ENCODE measurements at regions not wholly inside any gene's neighbourhood (a gene's known extent, or its start where the extent isn't known, plus 50 kb on each side); places are given as distances from the start of the nearest gene placed in this dataset.

- intact Hi-C loops (cut with DNase I), result loop anchor here in 9 of 10 donors (2.0 to 10.0 kb wide), 4 partner anchors 350 to 625 kb away; partner anchors contain the start of gene SLC35F3 (in 1 of the 9)
- H3K36me3 ChIP-seq, result no peaks in the 10 kb centered on the region
- H3K9me3 ChIP-seq, result peaks cover 0 to 10% (median 2%) of the 10 kb centered on the region in 12 donors
- TF ChIP-seq CTCF (IDR thresholded peaks at IDR 0.05) (no peak), POLR2A (IDR thresholded peaks at IDR 0.05) (no peak)
- H3K27me3 ChIP-seq, result peaks cover 0 to 24% (median 5%) of the 10 kb centered on the region in 9 donors
- no peaks in the 10 kb centered on the region for H3K4me1 ChIP-seq
- no peak for ATAC-seq
- H3K27ac ChIP-seq, result no peak overlapping the region
- 58 to 70% (median 61%) methylated on average over 8 of the region's 8 CpGs for WGBS, 4 donors
- DNase-seq, result no peak
- no peak overlapping the region for H3K4me3 ChIP-seq
Observed at GRCh38 chr1:233442026-233442780, 114.7 kb downstream of the MAP3K21 start.

DNA sequence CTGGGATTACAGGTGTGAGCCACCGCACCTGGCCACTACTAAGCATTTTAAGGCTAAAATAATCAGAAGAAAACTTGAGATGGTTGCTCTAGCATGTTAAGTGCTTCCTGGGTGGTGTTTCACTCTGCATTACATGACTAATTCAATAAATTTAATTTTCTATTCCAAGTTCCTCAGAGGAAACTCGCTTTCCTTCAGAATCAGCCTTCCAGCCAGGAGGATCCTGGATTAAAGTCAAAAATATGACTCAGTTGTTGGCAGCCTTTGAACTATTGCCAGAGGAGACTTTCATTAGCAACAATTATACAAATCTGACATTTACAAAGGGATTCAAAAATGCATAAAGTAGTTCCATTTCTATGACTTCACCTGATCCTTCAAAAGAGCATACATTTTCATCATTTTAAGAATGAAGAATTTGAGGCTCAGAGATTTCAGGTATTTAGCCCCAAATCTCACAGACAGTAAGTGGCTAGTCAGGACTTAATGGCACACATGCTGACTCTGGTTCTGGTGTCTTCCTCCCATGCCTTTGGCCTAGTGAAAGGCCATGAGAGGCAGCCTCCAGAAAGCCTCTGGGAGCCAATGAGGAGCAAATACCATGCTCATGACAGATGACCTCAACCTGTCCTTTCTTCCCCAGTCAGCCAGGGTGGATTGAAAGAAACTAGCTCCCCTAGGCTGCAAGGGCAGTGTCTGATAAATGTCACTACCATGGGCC is 115.7 kb downstream of the MAP3K21 start:
- Histone ChIP-seq H3K4me1 (peaks cover 0 to 1% (median 0%) of the 10 kb centered on the region in 12 donors), H3K27ac (no peak overlapping the region), H3K9me3 (peaks cover 0 to 10% (median 2%) of the 10 kb centered on the region in 12 donors), H3K4me3 (no peak overlapping the region), H3K36me3 (no peaks in the 10 kb centered on the region), H3K27me3 (peaks cover 0 to 24% (median 5%) of the 10 kb centered on the region in 9 donors)
- ATAC-seq, result no peak
- no peak for DNase-seq
- intact Hi-C loops (cut with DNase I), result loop anchor here in 9 of 10 donors (2.0 to 10.0 kb wide), 4 partner anchors 349 to 624 kb away; partner anchors contain the start of gene SLC35F3 (in 1 of the 9)
- no peak for TF ChIP-seq CTCF (IDR thresholded peaks at IDR 0.05)
- TF ChIP-seq POLR2A (IDR thresholded peaks at IDR 0.05), result no peak
- WGBS, 4 donors, result 48 to 59% (median 50%) methylated on average over 2 of the region's 2 CpGs

- Histone ChIP-seq H3K4me1 (peaks cover 0 to 4% (median 0%) of the 10 kb centered on the region in 12 donors), H3K36me3 (no peaks in the 10 kb centered on the region), H3K9me3 (peaks cover 0 to 10% (median 2%) of the 10 kb centered on the region in 12 donors), H3K27ac (no peak overlapping the region), H3K4me3 (no peak overlapping the region), H3K27me3 (peaks cover 0 to 16% (median 0%) of the 10 kb centered on the region in 9 donors)
- intact Hi-C loops (cut with DNase I), result loop anchor here in 8 of 10 donors (5.0 to 10.0 kb wide), 3 partner anchors 348 to 623 kb away; partner anchors contain the start of gene SLC35F3 (in 1 of the 8)
- DNase-seq (no peak), ATAC-seq (no peak)
- 89 to 94% (median 91%) methylated on average over 3 of the region's 3 CpGs for WGBS, 4 donors
- TF ChIP-seq CTCF (IDR thresholded peaks at IDR 0.05) (no peak), POLR2A (IDR thresholded peaks at IDR 0.05) (no peak)
Observed at GRCh38 chr1:233444484-233444883, 117.0 kb downstream of the MAP3K21 start.

DNA sequence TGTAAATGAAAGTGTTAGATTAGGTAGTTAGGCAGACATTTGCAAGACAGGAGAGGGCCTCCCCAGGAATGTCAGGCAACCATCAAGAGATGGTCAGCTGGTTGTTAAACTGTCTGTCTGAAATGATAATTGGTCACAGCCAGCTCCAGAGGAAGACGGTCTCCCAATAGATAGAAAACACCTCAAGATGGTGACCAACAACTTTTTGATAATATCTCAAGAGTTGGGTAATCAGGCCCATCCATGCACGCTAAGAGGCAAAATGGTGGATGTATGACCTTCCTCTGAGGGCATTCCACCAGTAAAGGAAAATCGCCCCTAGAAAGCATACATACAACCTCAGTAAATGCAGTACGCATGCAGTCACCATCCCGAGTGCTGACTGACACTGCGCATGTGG is 118.2 kb downstream of the MAP3K21 start:
- Histone ChIP-seq H3K4me1 (peaks cover 0 to 4% (median 0%) of the 10 kb centered on the region in 12 donors), H3K36me3 (no peaks in the 10 kb centered on the region), H3K27me3 (peaks cover 0 to 6% (median 0%) of the 10 kb centered on the region in 9 donors), H3K27ac (no peak overlapping the region), H3K9me3 (peaks cover 0 to 10% (median 2%) of the 10 kb centered on the region in 12 donors), H3K4me3 (no peak overlapping the region)
- ATAC-seq (no peak), DNase-seq (no peak)
- no peak for TF ChIP-seq POLR2A (IDR thresholded peaks at IDR 0.05)
- TF ChIP-seq CTCF (IDR thresholded peaks at IDR 0.05), result no peak
- WGBS, 4 donors, result 92 to 95% (median 94%) methylated on average over 6 of the region's 6 CpGs
- intact Hi-C loops (cut with DNase I), result loop anchor here in 1 of 10 donors (10.0 kb wide), 1 partner anchor 459 kb away; the partner anchor contains the start of gene SLC35F3

Data from heart left ventricle (tissue), 16 donors.